ENCODE measurements at regions not wholly inside any gene's neighbourhood (a gene's known extent, or its start where the extent isn't known, plus 50 kb on each side); places are given as distances from the start of the nearest gene placed in this dataset.

GRCh38 chr9:28439688-28440087 lies 866.4 kb upstream of the C9orf72 start:
- TF ChIP-seq, protein P1, sequence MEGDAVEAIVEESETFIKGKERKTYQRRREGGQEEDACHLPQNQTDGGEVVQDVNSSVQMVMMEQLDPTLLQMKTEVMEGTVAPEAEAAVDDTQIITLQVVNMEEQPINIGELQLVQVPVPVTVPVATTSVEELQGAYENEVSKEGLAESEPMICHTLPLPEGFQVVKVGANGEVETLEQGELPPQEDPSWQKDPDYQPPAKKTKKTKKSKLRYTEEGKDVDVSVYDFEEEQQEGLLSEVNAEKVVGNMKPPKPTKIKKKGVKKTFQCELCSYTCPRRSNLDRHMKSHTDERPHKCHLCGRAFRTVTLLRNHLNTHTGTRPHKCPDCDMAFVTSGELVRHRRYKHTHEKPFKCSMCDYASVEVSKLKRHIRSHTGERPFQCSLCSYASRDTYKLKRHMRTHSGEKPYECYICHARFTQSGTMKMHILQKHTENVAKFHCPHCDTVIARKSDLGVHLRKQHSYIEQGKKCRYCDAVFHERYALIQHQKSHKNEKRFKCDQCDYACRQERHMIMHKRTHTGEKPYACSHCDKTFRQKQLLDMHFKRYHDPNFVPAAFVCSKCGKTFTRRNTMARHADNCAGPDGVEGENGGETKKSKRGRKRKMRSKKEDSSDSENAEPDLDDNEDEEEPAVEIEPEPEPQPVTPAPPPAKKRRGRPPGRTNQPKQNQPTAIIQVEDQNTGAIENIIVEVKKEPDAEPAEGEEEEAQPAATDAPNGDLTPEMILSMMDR (IDR thresholded peaks at IDR 0.05; ENCODE audit: insufficient read depth, low read length): no peak

DNA sequence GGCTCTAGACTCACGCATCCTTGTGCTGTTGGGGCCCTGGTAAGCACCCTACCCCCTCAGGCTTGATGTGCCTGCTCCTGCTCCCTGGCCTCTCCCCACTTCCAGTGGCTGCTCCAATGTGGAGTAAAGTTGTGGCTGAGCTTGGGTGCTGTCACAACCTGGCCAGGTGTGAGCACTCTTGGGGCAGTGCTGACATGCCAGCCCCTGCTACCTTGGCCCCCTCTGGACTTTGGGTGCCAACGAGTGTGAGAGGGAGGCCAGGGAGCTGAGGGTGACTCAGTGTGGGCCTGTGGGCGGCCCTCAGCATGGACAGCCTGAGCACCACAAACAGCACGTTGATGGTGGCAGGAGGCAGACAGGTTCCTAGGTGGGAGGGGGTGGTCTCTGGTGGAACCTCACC lies 870.2 kb upstream of the C9orf72 start:
- H3K4me3 ChIP-seq (ENCODE audit: low read depth, low read length): no peak overlapping the region
- no peak for DNase-seq (ENCODE audit: low read depth)
- TF ChIP-seq, protein P1 (IDR thresholded peaks at IDR 0.05; ENCODE audit: insufficient read depth, low read length): no peak

More at GRCh38 chr9:28439688-28440087, 866.4 kb upstream of the C9orf72 start:
- H3K4me3 ChIP-seq (ENCODE audit: low read depth, low read length): no peak overlapping the region
- DNase-seq (ENCODE audit: low read depth): no peak

GRCh38 chr9:28444637-28445036 lies 871.4 kb upstream of the C9orf72 start:
- no peak for DNase-seq (ENCODE audit: low read depth)
- no peak overlapping the region for H3K4me3 ChIP-seq (ENCODE audit: low read depth, low read length)
- TF ChIP-seq, protein P1 (IDR thresholded peaks at IDR 0.05; ENCODE audit: insufficient read depth, low read length): no peak

- H3K4me3 ChIP-seq (ENCODE audit: low read depth, low read length): no peak overlapping the region
- DNase-seq (ENCODE audit: low read depth): no peak
- TF ChIP-seq, protein P1 (IDR thresholded peaks at IDR 0.05; ENCODE audit: insufficient read depth, low read length): no peak
These were observed 871.9 kb upstream of the C9orf72 start for GRCh38 chr9:28445211-28445610.

- TF ChIP-seq, protein P1 (IDR thresholded peaks at IDR 0.05; ENCODE audit: insufficient read depth, low read length): no peak
- DNase-seq (ENCODE audit: low read depth): no peak
- no peak overlapping the region for H3K4me3 ChIP-seq (ENCODE audit: low read depth, low read length)
These were observed 880.6 kb upstream of the C9orf72 start for GRCh38 chr9:28453918-28454317.

DNA sequence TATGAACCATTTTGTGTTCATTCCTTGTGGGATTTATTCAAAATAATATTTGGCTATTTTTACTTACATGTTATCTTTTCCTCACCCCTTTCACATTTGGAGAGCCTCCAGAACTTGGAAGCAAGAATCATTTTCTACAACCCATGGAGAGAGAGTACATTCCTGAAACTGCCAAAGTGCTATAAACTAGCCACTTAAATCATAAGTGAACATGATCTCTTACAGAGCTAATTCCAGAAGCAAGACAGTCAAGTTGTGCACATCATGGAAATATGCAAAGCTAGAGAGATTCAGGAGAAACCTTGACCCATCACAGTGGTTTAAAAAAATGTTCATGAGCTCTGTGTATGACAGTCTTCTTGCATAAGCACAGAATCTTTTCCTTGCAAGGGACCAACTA lies 883.6 kb upstream of the C9orf72 start:
- no peak overlapping the region for H3K4me3 ChIP-seq (ENCODE audit: low read depth, low read length)
- TF ChIP-seq, protein P1 (IDR thresholded peaks at IDR 0.05; ENCODE audit: insufficient read depth, low read length): no peak
- no peak for DNase-seq (ENCODE audit: low read depth)

- no peak overlapping the region for H3K4me3 ChIP-seq (ENCODE audit: low read depth, low read length)
- no peak for DNase-seq (ENCODE audit: low read depth)
- TF ChIP-seq, protein P1 (IDR thresholded peaks at IDR 0.05; ENCODE audit: insufficient read depth, low read length): no peak
These were observed 891.4 kb upstream of the C9orf72 start for GRCh38 chr9:28464481-28465216.
